ENCODE measurements at regions not wholly inside any gene's neighbourhood (a gene's known extent, or its start where the extent isn't known, plus 50 kb on each side); places are given as distances from the start of the nearest gene placed in this dataset.

DNA sequence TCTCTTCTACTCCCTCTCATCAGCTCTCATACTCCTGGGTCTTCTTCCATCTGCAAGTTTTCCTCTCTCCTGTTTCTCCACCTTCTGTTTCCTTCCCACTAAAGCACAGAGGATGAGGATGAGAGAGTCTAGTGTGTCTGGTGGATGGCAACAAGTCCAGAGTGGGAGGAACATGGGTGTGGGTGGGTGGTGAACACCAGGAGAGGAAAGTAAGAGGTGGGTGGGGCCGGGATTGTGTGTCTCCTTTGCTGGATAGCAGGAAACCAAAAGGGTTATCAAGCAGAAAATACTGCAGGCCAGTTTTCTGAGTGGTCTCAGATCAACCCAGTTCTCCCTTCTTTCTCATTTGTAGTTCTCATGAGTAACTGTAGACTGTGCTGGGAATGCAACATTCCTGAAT is 52.9 kb upstream of the EPHB1 start:
- TF ChIP-seq EP300 (IDR thresholded peaks at IDR 0.05) (no peak), POLR2A (IDR thresholded peaks at IDR 0.05) (no peak), POLR2AphosphoS5 (IDR thresholded peaks at IDR 0.05) (no peak)
- TF ChIP-seq, protein P1, sequence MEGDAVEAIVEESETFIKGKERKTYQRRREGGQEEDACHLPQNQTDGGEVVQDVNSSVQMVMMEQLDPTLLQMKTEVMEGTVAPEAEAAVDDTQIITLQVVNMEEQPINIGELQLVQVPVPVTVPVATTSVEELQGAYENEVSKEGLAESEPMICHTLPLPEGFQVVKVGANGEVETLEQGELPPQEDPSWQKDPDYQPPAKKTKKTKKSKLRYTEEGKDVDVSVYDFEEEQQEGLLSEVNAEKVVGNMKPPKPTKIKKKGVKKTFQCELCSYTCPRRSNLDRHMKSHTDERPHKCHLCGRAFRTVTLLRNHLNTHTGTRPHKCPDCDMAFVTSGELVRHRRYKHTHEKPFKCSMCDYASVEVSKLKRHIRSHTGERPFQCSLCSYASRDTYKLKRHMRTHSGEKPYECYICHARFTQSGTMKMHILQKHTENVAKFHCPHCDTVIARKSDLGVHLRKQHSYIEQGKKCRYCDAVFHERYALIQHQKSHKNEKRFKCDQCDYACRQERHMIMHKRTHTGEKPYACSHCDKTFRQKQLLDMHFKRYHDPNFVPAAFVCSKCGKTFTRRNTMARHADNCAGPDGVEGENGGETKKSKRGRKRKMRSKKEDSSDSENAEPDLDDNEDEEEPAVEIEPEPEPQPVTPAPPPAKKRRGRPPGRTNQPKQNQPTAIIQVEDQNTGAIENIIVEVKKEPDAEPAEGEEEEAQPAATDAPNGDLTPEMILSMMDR (IDR thresholded peaks at IDR 0.05) = no peak

Data from sigmoid colon (tissue), 4 donors.